H1 (cell line): ENCODE measurements at regions not wholly inside any gene's neighbourhood (a gene's known extent, or its start where the extent isn't known, plus 50 kb on each side); places are given as distances from the start of the nearest gene placed in this dataset.

ENCODE experiments used
- CTCF ChIA-PET: fragments of 300-600 bp; sonication (Branson Sonifier 250); formaldehyde crosslinking; loops from one replicate; lab custom pipeline; 2021; ENCODE audit not compliant: partially characterized antibody; lab: Charles Lee
- POLR2A ChIA-PET: fragments of 300-600 bp; sonication (Branson Sonifier 250); formaldehyde crosslinking; loops from one replicate; lab custom pipeline; 2021; ENCODE audit warnings: inconsistent platforms; ENCODE audit not compliant: partially characterized antibody; lab: Charles Lee
- DNase-seq, 2 experiments: peaks; one replicate each; pipeline versions ENCODE4 v3.0.0 to v3.0.0-alpha.2; 2010 to 2022; ENCODE audit warnings: low spot score in 2 of 2, low read depth in 1 of 2, mixed read lengths in 1 of 2
- FAIRE-seq: peaks from 2 replicates; lab custom pipeline; 2011; peaks lifted over from hg19 to GRCh38; lab: Jason Lieb, UNC
- H2AFZ ChIP-seq: 2 replicates; pipeline ENCODE4 v1.8.1; 2012; ENCODE audit warnings: low read length, inconsistent platforms
- H2AK5ac ChIP-seq: 2 replicates; pipeline ENCODE4 v1.6.1; 2013; ENCODE audit warnings: low read depth, low read length
- H2BK120ac ChIP-seq: replicated peaks from 2 replicates; pipeline ENCODE3; 2013; ENCODE audit warnings: low read depth, low read length, inconsistent platforms
- H2BK12ac ChIP-seq: 2 replicates; pipeline ENCODE4 v1.6.1; 2013; ENCODE audit warnings: low read depth, low read length
- H2BK15ac ChIP-seq: 2 replicates; pipeline ENCODE4 v1.6.1; 2013; ENCODE audit warnings: low read length
- H2BK20ac ChIP-seq: 2 replicates; pipeline ENCODE4 v1.6.1; 2013; ENCODE audit warnings: low read length
- H2BK5ac ChIP-seq: 2 replicates; pipeline ENCODE4 v1.6.1; 2013; ENCODE audit warnings: low read depth, low read length
- H3K14ac ChIP-seq: 2 replicates; pipeline ENCODE4 v1.6.1; 2013; ENCODE audit warnings: inconsistent platforms; ENCODE audit not compliant: insufficient read length
- H3K18ac ChIP-seq: 2 replicates; pipeline ENCODE4 v1.6.1; 2013; ENCODE audit warnings: low read length; ENCODE audit errors: extremely low read depth
- H3K23ac ChIP-seq: 2 replicates; pipeline ENCODE4 v1.6.1; 2013; ENCODE audit warnings: inconsistent platforms; ENCODE audit not compliant: insufficient read length
- H3K23me2 ChIP-seq: 2 replicates; pipeline ENCODE4 v1.6.1; 2013; ENCODE audit warnings: low read depth, low read length
- H3K27ac ChIP-seq: 2 replicates; pipeline ENCODE4 v1.6.1; 2011; ENCODE audit warnings: low read depth, low read length, inconsistent platforms
- H3K27me3 ChIP-seq, 4 experiments: replicated peaks in 1 of 4; 1 replicate in 1 of 4; 2 replicates in 3 of 4; pipeline versions ENCODE4 v1.6.1 to v1.8.1; 2011 to 2013; ENCODE audit warnings: low read length in 3 of 4, mild to moderate bottlenecking in 3 of 4, inconsistent platforms in 2 of 4, mixed read lengths in 2 of 4, moderate library complexity in 1 of 4; ENCODE audit not compliant: control insufficient read depth in 3 of 4, insufficient read depth in 3 of 4; ENCODE audit errors: extremely low read depth in 1 of 4
- H3K36me3 ChIP-seq, 4 experiments: 2 replicates each; pipeline versions ENCODE4 v1.6.1 to v1.8.1; 2011 to 2013; ENCODE audit warnings: mild to moderate bottlenecking in 4 of 4, low read length in 3 of 4, moderate library complexity in 2 of 4, control low read depth in 1 of 4, inconsistent platforms in 1 of 4; ENCODE audit not compliant: insufficient read depth in 4 of 4, control insufficient read depth in 2 of 4
- H3K4ac ChIP-seq: replicated peaks from 2 replicates; pipeline ENCODE3; 2013; ENCODE audit warnings: low read length, low read depth, mixed read lengths, inconsistent platforms; ENCODE audit not compliant: insufficient read length
- H3K4me1 ChIP-seq, 4 experiments: replicated peaks in 1 of 4; 1 replicate in 1 of 4; 2 replicates in 3 of 4; pipeline versions ENCODE4 v1.6.1 to v1.8.1; 2011 to 2013; ENCODE audit warnings: low read length in 3 of 4, inconsistent platforms in 2 of 4, mixed read lengths in 1 of 4; ENCODE audit not compliant: insufficient read depth in 4 of 4, control insufficient read depth in 3 of 4
- H3K4me2 ChIP-seq, 2 experiments: 2 replicates each; pipeline versions ENCODE4 v1.6.1 to v1.8.1; 2011 to 2013; ENCODE audit warnings: low read depth in 2 of 2, low read length in 2 of 2, control low read depth in 1 of 2, inconsistent platforms in 1 of 2, mild to moderate bottlenecking in 1 of 2; ENCODE audit not compliant: insufficient read depth in 1 of 2
- H3K4me3 ChIP-seq, 4 experiments: fragments of 200-600, 300-600 bp in 1 of 4; sonication (generic), shearing (Covaris generic), sonication (Bioruptor Twin) in 1 of 4; 2 replicates each; pipeline versions ENCODE4 v1.5.1 to v1.8.1; 2011 to 2016; ENCODE audit warnings: low read length in 4 of 4, low read depth in 3 of 4, control low read depth in 2 of 4, inconsistent platforms in 2 of 4, mild to moderate bottlenecking in 2 of 4, mixed read lengths in 1 of 4, moderate library complexity in 1 of 4; ENCODE audit not compliant: insufficient read depth in 2 of 4; ENCODE audit errors: extremely low read depth in 1 of 4
- H3K56ac ChIP-seq: replicated peaks from 2 replicates; pipeline ENCODE3; 2013; ENCODE audit warnings: low read depth, mild to moderate bottlenecking, mixed read lengths, low read length, inconsistent platforms; ENCODE audit not compliant: insufficient read length
- H3K79me1 ChIP-seq: 2 replicates; pipeline ENCODE4 v1.6.1; 2013; ENCODE audit warnings: low read depth, low read length, control low read depth
- H3K79me2 ChIP-seq, 2 experiments: 2 replicates each; pipeline versions ENCODE4 v1.6.1 to v1.8.1; 2012 to 2013; ENCODE audit warnings: low read length in 2 of 2, mild to moderate bottlenecking in 2 of 2, inconsistent platforms in 1 of 2; ENCODE audit not compliant: insufficient read depth in 2 of 2, control insufficient read depth in 1 of 2
- H3K9ac ChIP-seq, 4 experiments: replicated peaks in 1 of 4; 1 replicate in 1 of 4; 2 replicates in 3 of 4; pipeline versions ENCODE4 v1.6.1 to v1.8.1; 2011 to 2013; ENCODE audit warnings: low read depth in 3 of 4, low read length in 3 of 4, control low read depth in 2 of 4, mild to moderate bottlenecking in 2 of 4, moderate library complexity in 2 of 4, inconsistent platforms in 1 of 4; ENCODE audit errors: extremely low read depth in 1 of 4
- H3K9me3 ChIP-seq, 2 experiments: 2 replicates each; pipeline versions ENCODE4 v1.6.1 to v1.8.1; 2012 to 2013; ENCODE audit warnings: mild to moderate bottlenecking in 2 of 2, moderate library complexity in 2 of 2, control low read depth in 1 of 2, inconsistent platforms in 1 of 2, low read depth in 1 of 2, low read length in 1 of 2, mixed read lengths in 1 of 2; ENCODE audit not compliant: insufficient read depth in 2 of 2
- H4K20me1 ChIP-seq, 2 experiments: replicated peaks in 1 of 2; 2 replicates each; pipeline versions ENCODE3 to v1.8.1; 2011 to 2013; ENCODE audit warnings: inconsistent platforms in 2 of 2, low read length in 2 of 2, mild to moderate bottlenecking in 1 of 2; ENCODE audit not compliant: insufficient read depth in 2 of 2, control insufficient read depth in 1 of 2
- H4K5ac ChIP-seq: 2 replicates; pipeline ENCODE4 v1.6.1; 2013; ENCODE audit warnings: low read length, low read depth, mixed read lengths, inconsistent platforms; ENCODE audit not compliant: insufficient read length
- H4K8ac ChIP-seq: 2 replicates; pipeline ENCODE4 v1.8.0; 2013; ENCODE audit warnings: mild to moderate bottlenecking, moderate library complexity, low read length, inconsistent platforms; ENCODE audit not compliant: insufficient read depth; ENCODE audit errors: extremely low read depth
- H4K91ac ChIP-seq: replicated peaks from 2 replicates; pipeline ENCODE3; 2013; ENCODE audit warnings: low read length, mixed read lengths, inconsistent platforms; ENCODE audit not compliant: insufficient read length
- NRF1 ChIP-seq: IDR thresholded peaks from 2 replicates; pipeline ENCODE4 v1.6.1; 2011; ENCODE audit warnings: mild to moderate bottlenecking, low read depth, low read length, improper control_type of control experiment
- POLR2A ChIP-seq, 2 experiments: IDR thresholded peaks; 1 replicate in 1 of 2; 2 replicates in 1 of 2; pipeline ENCODE4 v1.6.1; 2011; ENCODE audit warnings: low read depth in 2 of 2, low read length in 2 of 2, mild to moderate bottlenecking in 2 of 2; ENCODE audit errors: control extremely low read depth in 1 of 2
- WGBS, 2 experiments: shearing (Covaris generic) in 1 of 2; methylation state at CpG; one replicate each; pipeline versions ENCODE4 v1.1.6 to v1.1.7; 2013 to 2015; ENCODE audit warnings: low lambda C conversion rate in 2 of 2, mixed read lengths in 2 of 2, inconsistent platforms in 1 of 2, low coverage in 1 of 2, missing lambda C conversion rate in 1 of 2; ENCODE audit not compliant: insufficient replicate concordance in 2 of 2, insufficient coverage in 1 of 2, insufficient read length in 1 of 2; ENCODE audit errors: extremely low coverage in 1 of 2, missing lambda C conversion rate in 1 of 2; 5-methylcytosine and 5-hydroxymethylcytosine counted together

GRCh38 chr3:39716849-39717248 is 92.6 kb upstream of the MYRIP start:
- Histone ChIP-seq H4K8ac (no peak overlapping the region), H3K4me1 (no peaks in the 10 kb centered on the region), H2BK20ac (no peak overlapping the region), H3K27me3 (no peaks in the 10 kb centered on the region), H3K4me2 (no peak overlapping the region), H3K9me3 (no peaks in the 10 kb centered on the region; a peak in 1 of 4 replicates), H2AK5ac (no peak overlapping the region), H3K36me3 (no peaks in the 10 kb centered on the region), H3K23ac (no peak overlapping the region), H4K5ac (no peak overlapping the region), H2BK5ac (no peak overlapping the region), H3K79me1 (no peaks in the 10 kb centered on the region), H3K23me2 (no peaks in the 10 kb centered on the region), H3K9ac (no peak overlapping the region), H3K27ac (no peak overlapping the region), H4K91ac (no peak overlapping the region), H3K4me3 (no peak overlapping the region), H3K18ac (no peak overlapping the region), H2AFZ (no peak overlapping the region), H2BK12ac (no peak overlapping the region), H4K20me1 (no peaks in the 10 kb centered on the region), H2BK120ac (no peak overlapping the region), H3K14ac (no peak overlapping the region), H3K56ac (no peak overlapping the region), H2BK15ac (no peak overlapping the region), H3K4ac (no peak overlapping the region), H3K79me2 (no peaks in the 10 kb centered on the region)
- CTCF ChIA-PET, result interaction anchor here (0.5 to 2.7 kb wide), 4 partner anchors 9 to 270 kb away, joined by 3 to 9 read pairs (median 3); no protein-coding TSS in a partner anchor
- 96% methylated on average over 3 of the region's 3 CpGs; no CpG with 5 or more reads in 1 of the 2 experiments for WGBS, 2 experiments
- POLR2A ChIA-PET, result no interaction called here
- DNase-seq (no peak), FAIRE-seq (no peak)
- TF ChIP-seq POLR2A (IDR thresholded peaks at IDR 0.05; ENCODE audit: control extremely low read depth in 1 of 2, low read depth in 2 of 2, low read length in 2 of 2) (no peak), NRF1 (no peak)
